Bronchial epithelial cell (primary cell): ENCODE measurements at regions not wholly inside any gene's neighbourhood (a gene's known extent, or its start where the extent isn't known, plus 50 kb on each side); places are given as distances from the start of the nearest gene placed in this dataset.
A peak's percentile ranks its signal among the peaks of the same experiment; 100 is the strongest.

Source experiments
- DNase-seq: peaks from one replicate; pipeline ENCODE4 v3.0.0-alpha.2; 2010; ENCODE audit warnings: low read depth
- FAIRE-seq: peaks from 2 replicates; lab custom pipeline; 2011; peaks lifted over from hg19 to GRCh38; lab: Jason Lieb, UNC
- H3K27me3 ChIP-seq: 2 replicates; pipeline ENCODE4 v1.5.1; 2011; ENCODE audit warnings: low read length; ENCODE audit not compliant: control insufficient read depth, insufficient read depth
- H3K36me3 ChIP-seq: 2 replicates; pipeline ENCODE4 v1.5.1; 2011; ENCODE audit warnings: low read length; ENCODE audit not compliant: control insufficient read depth, insufficient read depth
- H3K4me3 ChIP-seq: 2 replicates; pipeline ENCODE4 v1.5.1; 2011; ENCODE audit warnings: mild to moderate bottlenecking, low read depth, low read length, control low read depth
- TF ChIP-seq, protein P1 (sequence below): IDR thresholded peaks from 2 replicates; pipeline ENCODE4 v1.5.1; 2011; ENCODE audit warnings: mild to moderate bottlenecking, moderate library complexity, low read length, control low read depth, inconsistent platforms; ENCODE audit not compliant: insufficient read depth, severe bottlenecking

DNA sequence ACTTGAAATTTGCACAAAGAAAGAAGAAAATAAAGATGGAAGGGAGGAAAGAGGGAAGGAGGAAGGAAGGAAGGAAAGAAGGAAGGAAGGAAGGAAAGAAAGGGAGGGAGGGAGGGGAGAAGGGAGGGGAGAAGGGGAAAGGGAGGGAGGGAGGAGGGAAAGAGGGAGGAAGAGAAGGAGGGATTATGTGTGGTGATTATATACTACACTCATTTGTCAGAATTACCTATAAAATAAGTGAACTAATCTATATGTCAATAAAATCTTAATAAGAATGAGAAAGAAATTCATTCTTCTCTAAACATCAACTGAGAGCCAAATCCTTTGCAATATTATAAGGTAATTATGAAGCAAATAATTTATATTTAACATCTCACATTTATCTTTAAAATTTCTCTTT lies 77.9 kb upstream of the TFAP2D start:
- FAIRE-seq (no peak), DNase-seq (no peak)
- H3K36me3 ChIP-seq = no peaks in the 10 kb centered on the region
- no peak overlapping the region for H3K4me3 ChIP-seq
- TF ChIP-seq, protein P1, sequence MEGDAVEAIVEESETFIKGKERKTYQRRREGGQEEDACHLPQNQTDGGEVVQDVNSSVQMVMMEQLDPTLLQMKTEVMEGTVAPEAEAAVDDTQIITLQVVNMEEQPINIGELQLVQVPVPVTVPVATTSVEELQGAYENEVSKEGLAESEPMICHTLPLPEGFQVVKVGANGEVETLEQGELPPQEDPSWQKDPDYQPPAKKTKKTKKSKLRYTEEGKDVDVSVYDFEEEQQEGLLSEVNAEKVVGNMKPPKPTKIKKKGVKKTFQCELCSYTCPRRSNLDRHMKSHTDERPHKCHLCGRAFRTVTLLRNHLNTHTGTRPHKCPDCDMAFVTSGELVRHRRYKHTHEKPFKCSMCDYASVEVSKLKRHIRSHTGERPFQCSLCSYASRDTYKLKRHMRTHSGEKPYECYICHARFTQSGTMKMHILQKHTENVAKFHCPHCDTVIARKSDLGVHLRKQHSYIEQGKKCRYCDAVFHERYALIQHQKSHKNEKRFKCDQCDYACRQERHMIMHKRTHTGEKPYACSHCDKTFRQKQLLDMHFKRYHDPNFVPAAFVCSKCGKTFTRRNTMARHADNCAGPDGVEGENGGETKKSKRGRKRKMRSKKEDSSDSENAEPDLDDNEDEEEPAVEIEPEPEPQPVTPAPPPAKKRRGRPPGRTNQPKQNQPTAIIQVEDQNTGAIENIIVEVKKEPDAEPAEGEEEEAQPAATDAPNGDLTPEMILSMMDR = no peak
- H3K27me3 ChIP-seq = no peaks in the 10 kb centered on the region

DNA sequence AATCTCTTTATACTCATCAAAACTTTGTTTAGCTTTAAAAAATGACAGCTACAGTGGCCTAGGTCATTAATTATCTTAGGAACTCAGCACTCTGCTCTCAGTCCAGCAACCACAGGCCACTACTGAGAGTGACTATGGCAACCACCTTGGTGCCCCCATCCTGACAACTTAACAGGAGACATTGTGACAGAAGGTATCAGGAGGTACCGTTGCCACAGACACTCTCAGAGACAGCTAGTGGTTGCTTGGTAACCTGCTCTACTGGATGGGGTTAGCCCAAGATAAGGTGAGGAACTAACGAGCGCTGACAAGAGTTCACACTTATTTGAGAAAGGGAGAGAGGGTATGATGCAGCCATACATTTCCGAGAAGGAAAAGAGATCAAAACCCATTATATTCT lies 76.1 kb upstream of the TFAP2D start:
- H3K4me3 ChIP-seq = no peak overlapping the region
- TF ChIP-seq, protein P1 = no peak
- H3K27me3 ChIP-seq = no peaks in the 10 kb centered on the region
- H3K36me3 ChIP-seq = no peaks in the 10 kb centered on the region
- FAIRE-seq = no peak
- no peak for DNase-seq

DNA sequence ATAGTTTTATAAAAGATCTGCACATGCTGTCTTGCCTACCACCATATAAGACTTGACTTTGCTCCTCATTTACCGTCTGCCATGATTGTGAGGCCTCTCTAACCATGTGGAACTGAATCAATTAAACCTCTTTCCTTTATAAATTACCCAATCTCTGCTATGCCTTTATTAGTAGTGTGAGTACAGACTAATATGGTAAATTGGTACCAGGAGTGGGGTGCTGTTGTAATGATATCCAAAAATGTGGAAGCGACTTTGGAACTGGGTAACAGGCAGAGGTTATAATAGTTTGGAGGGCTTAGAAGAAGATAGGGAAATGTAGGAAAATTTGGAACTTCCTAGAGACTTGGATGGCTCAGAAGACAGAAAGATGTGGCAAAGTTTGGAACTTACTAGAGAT lies 64.2 kb upstream of the TFAP2D start:
- DNase-seq (no peak), FAIRE-seq (no peak)
- TF ChIP-seq, protein P1 = no peak
- Histone ChIP-seq H3K36me3 (no peaks in the 10 kb centered on the region), H3K4me3 (no peak overlapping the region), H3K27me3 (no peaks in the 10 kb centered on the region)

DNA sequence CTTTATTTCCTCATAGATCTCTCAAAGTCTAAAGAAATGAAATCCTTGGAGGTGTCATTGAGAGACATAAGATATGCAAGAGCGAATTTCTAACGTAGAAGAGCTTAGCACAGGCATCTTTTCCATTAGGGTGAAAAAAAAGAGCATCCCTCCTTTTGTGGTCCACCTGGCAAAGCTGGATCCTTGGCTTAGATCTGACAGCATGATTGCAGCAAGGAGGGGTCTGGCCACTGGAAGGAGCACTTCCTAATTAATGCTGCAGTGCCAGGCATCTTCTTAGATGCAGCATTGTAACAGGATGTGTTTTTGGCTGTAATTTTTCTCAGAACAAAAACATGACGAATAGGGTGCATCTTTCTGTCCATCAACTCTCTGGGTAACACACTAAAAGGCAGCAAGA lies 60.1 kb upstream of the TFAP2D start:
- no peaks in the 10 kb centered on the region for H3K36me3 ChIP-seq
- FAIRE-seq (no peak), DNase-seq (no peak)
- H3K27me3 ChIP-seq = no peaks in the 10 kb centered on the region
- TF ChIP-seq, protein P1 = no peak
- no peak overlapping the region for H3K4me3 ChIP-seq

DNA sequence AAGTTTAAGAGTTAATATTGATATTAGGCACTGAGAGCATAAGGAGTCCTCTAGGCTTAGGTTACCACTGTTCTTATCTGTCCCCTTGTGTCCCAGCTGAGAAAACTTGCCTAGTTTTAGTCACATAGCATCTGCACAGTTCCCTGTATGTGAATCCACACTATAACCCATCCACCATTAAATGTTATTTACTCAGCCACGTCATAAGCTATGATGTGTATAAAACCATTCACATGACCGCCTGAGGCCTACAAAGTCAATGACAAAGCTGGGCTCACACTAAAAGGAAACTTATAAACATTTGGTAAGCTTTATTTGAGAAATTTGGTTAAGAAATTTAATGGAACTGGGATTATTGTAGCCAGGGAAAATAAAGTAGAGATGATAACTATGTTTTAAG lies 59.2 kb upstream of the TFAP2D start:
- FAIRE-seq (no peak), DNase-seq (peak; percentile 26)
- Histone ChIP-seq H3K4me3 (no peak overlapping the region), H3K27me3 (no peaks in the 10 kb centered on the region), H3K36me3 (no peaks in the 10 kb centered on the region)
- TF ChIP-seq, protein P1 = no peak

DNA sequence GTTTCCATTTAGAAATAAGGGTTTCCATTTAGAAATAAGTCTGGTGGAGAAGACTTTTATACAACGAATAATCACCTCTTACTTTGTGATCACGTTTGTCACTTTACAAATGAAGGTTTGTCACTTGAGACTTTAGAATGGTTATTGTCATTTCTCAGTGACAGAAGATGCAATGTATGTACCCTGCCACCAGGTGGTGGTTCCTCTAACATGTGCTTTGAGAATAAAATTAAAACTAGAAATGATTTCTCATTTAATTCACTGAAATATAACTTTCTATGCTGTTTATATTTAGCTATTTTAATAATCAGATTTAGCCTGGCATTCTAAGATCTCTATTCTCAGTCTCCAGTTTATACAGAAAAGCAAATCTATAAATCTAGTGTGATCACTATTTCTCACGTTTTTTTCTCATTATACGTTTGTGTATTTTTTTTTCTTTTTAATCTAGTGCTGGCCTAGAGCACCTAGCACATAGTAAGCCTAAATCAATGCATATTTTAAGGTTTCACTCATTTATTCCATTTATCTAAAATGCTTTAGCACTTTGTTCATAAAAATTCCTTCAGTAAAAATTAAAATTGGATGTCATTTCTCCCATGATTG lies 57.4 kb upstream of the TFAP2D start:
- Histone ChIP-seq H3K4me3 (no peak overlapping the region), H3K27me3 (no peaks in the 10 kb centered on the region), H3K36me3 (no peaks in the 10 kb centered on the region)
- no peak for FAIRE-seq
- DNase-seq = peak; percentile 13
- TF ChIP-seq, protein P1 = peak; percentile 54
